H9 (cell line): ENCODE measurements at regions not wholly inside any gene's neighbourhood (a gene's known extent, or its start where the extent isn't known, plus 50 kb on each side); places are given as distances from the start of the nearest gene placed in this dataset.

ENCODE experiments used
- DNase-seq: peaks from one replicate; pipeline ENCODE4 v3.0.0-alpha.2; 2017
- H2AFZ ChIP-seq: one replicate; pipeline ENCODE4 v1.6.1; 2013; ENCODE audit warnings: mild to moderate bottlenecking, low read length, control low read depth, moderate library complexity
- H2AK5ac ChIP-seq: 2 replicates; pipeline ENCODE4 v1.6.1; 2013; ENCODE audit warnings: low read length, control low read depth, mixed read lengths; ENCODE audit not compliant: insufficient read length
- H2BK120ac ChIP-seq: one replicate; pipeline ENCODE4 v1.6.1; 2013; ENCODE audit warnings: low read depth, mild to moderate bottlenecking, low read length, control low read depth, inconsistent platforms; ENCODE audit not compliant: poor library complexity, severe bottlenecking
- H2BK12ac ChIP-seq: 2 replicates; pipeline ENCODE4 v1.6.1; 2013; ENCODE audit warnings: low read length, control low read depth, mixed read lengths, low read depth; ENCODE audit not compliant: insufficient read length
- H2BK15ac ChIP-seq: 2 replicates; pipeline ENCODE4 v1.6.1; 2013; ENCODE audit warnings: low read depth, low read length, control low read depth
- H2BK20ac ChIP-seq: one replicate; pipeline ENCODE4 v1.6.1; 2013; ENCODE audit warnings: low read depth, mild to moderate bottlenecking, low read length, control low read depth, inconsistent platforms; ENCODE audit not compliant: poor library complexity, severe bottlenecking
- H2BK5ac ChIP-seq: 2 replicates; pipeline ENCODE4 v1.6.1; 2013; ENCODE audit warnings: low read length, control low read depth, mixed read lengths; ENCODE audit not compliant: insufficient read length
- H3K14ac ChIP-seq: 2 replicates; pipeline ENCODE4 v1.6.1; 2013; ENCODE audit warnings: low read length, control low read depth; ENCODE audit not compliant: insufficient read depth
- H3K18ac ChIP-seq: 2 replicates; pipeline ENCODE4 v1.6.1; 2013; ENCODE audit warnings: low read depth, mild to moderate bottlenecking, mixed read lengths, low read length, control low read depth; ENCODE audit not compliant: insufficient read length
- H3K23ac ChIP-seq: 2 replicates; pipeline ENCODE4 v1.6.1; 2013; ENCODE audit warnings: low read length, control low read depth, mixed read lengths, low read depth; ENCODE audit not compliant: insufficient read length
- H3K23me2 ChIP-seq: 2 replicates; pipeline ENCODE4 v1.6.1; 2013; ENCODE audit warnings: low read depth, mild to moderate bottlenecking, mixed read lengths, low read length, control low read depth; ENCODE audit not compliant: insufficient read length, poor library complexity, severe bottlenecking
- H3K27ac ChIP-seq: 2 replicates; pipeline ENCODE4 v1.5.1; 2013; ENCODE audit warnings: low read length, control low read depth, mixed read lengths, low read depth; ENCODE audit not compliant: insufficient read length
- H3K27me3 ChIP-seq: 2 replicates; pipeline ENCODE4 v1.6.1; 2013; ENCODE audit warnings: low read length, control low read depth, inconsistent platforms; ENCODE audit not compliant: insufficient read depth
- H3K4ac ChIP-seq: 2 replicates; pipeline ENCODE4 v1.6.1; 2013; ENCODE audit warnings: low read depth, mild to moderate bottlenecking, control low read depth, inconsistent platforms, low read length, moderate library complexity
- H3K4me1 ChIP-seq: 2 replicates; pipeline ENCODE4 v1.6.1; 2013; ENCODE audit warnings: low read length, control low read depth, inconsistent platforms; ENCODE audit not compliant: insufficient read depth
- H3K4me2 ChIP-seq: 2 replicates; pipeline ENCODE4 v1.6.1; 2013; ENCODE audit warnings: low read length, control low read depth, mixed read lengths; ENCODE audit not compliant: insufficient read length, insufficient read depth
- H3K56ac ChIP-seq: 2 replicates; pipeline ENCODE4 v1.6.1; 2013; ENCODE audit warnings: low read depth, mild to moderate bottlenecking, mixed read lengths, low read length, control low read depth; ENCODE audit not compliant: insufficient read length
- H3K79me1 ChIP-seq: 2 replicates; pipeline ENCODE4 v1.6.1; 2013; ENCODE audit warnings: low read depth, mild to moderate bottlenecking, moderate library complexity, low read length, control low read depth, inconsistent platforms; ENCODE audit not compliant: insufficient read depth, poor library complexity, severe bottlenecking
- H3K79me2 ChIP-seq: 2 replicates; pipeline ENCODE4 v1.6.1; 2013; ENCODE audit warnings: low read length, control low read depth, inconsistent platforms; ENCODE audit not compliant: insufficient read depth
- H3K9ac ChIP-seq: 2 replicates; pipeline ENCODE4 v1.6.1; 2013; ENCODE audit warnings: low read length, control low read depth, mixed read lengths; ENCODE audit not compliant: insufficient read length; ENCODE audit errors: extremely low read depth
- H3K9me3 ChIP-seq: one replicate; pipeline ENCODE4 v1.6.1; 2013; ENCODE audit warnings: low read depth, low read length, inconsistent platforms; ENCODE audit not compliant: control insufficient read depth
- H3T11ph ChIP-seq: one replicate; pipeline ENCODE4 v1.6.1; 2013; ENCODE audit warnings: mild to moderate bottlenecking, low read length, control low read depth, inconsistent platforms
- H4K20me1 ChIP-seq: one replicate; pipeline ENCODE4 v1.6.1; 2013; ENCODE audit not compliant: control insufficient read depth, insufficient read length, insufficient read depth
- H4K5ac ChIP-seq: 2 replicates; pipeline ENCODE4 v1.6.1; 2013; ENCODE audit warnings: low read depth, mild to moderate bottlenecking, mixed read lengths, low read length, control low read depth; ENCODE audit not compliant: insufficient read length
- H4K8ac ChIP-seq: replicated peaks from 2 replicates; pipeline ENCODE4 v1.6.1; 2013; ENCODE audit warnings: low read length, control low read depth, mixed read lengths, low read depth; ENCODE audit not compliant: insufficient read length
- H4K91ac ChIP-seq: 2 replicates; pipeline ENCODE4 v1.6.1; 2013; ENCODE audit warnings: low read depth, mild to moderate bottlenecking, moderate library complexity, mixed read lengths, low read length, control low read depth; ENCODE audit not compliant: insufficient read length
- H3K27ac Mint-ChIP-seq, 3 experiments: 2 replicates in 2 of 3; 3 replicates in 1 of 3; pipeline ENCODE4 v1.8.0; 2020 to 2021; ENCODE audit warnings: mixed read lengths in 3 of 3, mild to moderate bottlenecking in 1 of 3, moderate library complexity in 1 of 3
- H3K27me3 Mint-ChIP-seq: 2 replicates; pipeline ENCODE4 v1.8.0; 2021; ENCODE audit warnings: low read depth, mild to moderate bottlenecking, moderate library complexity, mixed read lengths
- H3K36me3 Mint-ChIP-seq, 3 experiments: 2 replicates in 2 of 3; 3 replicates in 1 of 3; pipeline ENCODE4 v1.8.0; 2020 to 2021; ENCODE audit warnings: low read depth in 3 of 3, mixed read lengths in 3 of 3; ENCODE audit not compliant: insufficient read depth in 1 of 3
- H3K4me1 Mint-ChIP-seq, 2 experiments: 2 replicates each; pipeline ENCODE4 v1.8.0; 2020; ENCODE audit warnings: mixed read lengths in 2 of 2
- H3K4me3 Mint-ChIP-seq, 2 experiments: 2 replicates in 1 of 2; 3 replicates in 1 of 2; pipeline ENCODE4 v1.8.0; 2020 to 2021; ENCODE audit warnings: mild to moderate bottlenecking in 2 of 2, mixed read lengths in 2 of 2, moderate library complexity in 1 of 2
- H3K9me3 Mint-ChIP-seq, 2 experiments: 2 replicates in 1 of 2; 3 replicates in 1 of 2; pipeline ENCODE4 v1.8.0; 2020; ENCODE audit warnings: mild to moderate bottlenecking in 2 of 2, mixed read lengths in 2 of 2, moderate library complexity in 1 of 2
- WGBS: extraction: QIAGEN DNeasy Blood & Tissue Kit; methylation state at CpG from one replicate; pipeline ENCODE4 v1.1.7; 2013; ENCODE audit warnings: missing lambda C conversion rate, low lambda C conversion rate, mixed read lengths; ENCODE audit not compliant: insufficient read length; ENCODE audit errors: extremely low coverage; 5-methylcytosine and 5-hydroxymethylcytosine counted together
- TF ChIP-seq, protein P1 (sequence below): fragments of 200-600 bp; sonication (generic); conservative IDR thresholded peaks from 3 replicates; pipeline ENCODE4 v1.8.0; 2021; ENCODE audit warnings: antibody characterized with exemption, mild to moderate bottlenecking

- no peaks in the 10 kb centered on the region for H3K23me2 ChIP-seq
- no peak overlapping the region for H3K4ac ChIP-seq
- H2AFZ ChIP-seq: no peak overlapping the region
- no peak overlapping the region for H2BK5ac ChIP-seq
- no peak overlapping the region for H2BK20ac ChIP-seq
- no peak overlapping the region for H4K5ac ChIP-seq
- no peak overlapping the region for H3T11ph ChIP-seq
- no peak overlapping the region for H3K23ac ChIP-seq
- no peaks in the 10 kb centered on the region for H3K79me2 ChIP-seq
- WGBS: no CpG with 5 or more reads among the region's 2 CpGs
- no peak overlapping the region for H3K27ac ChIP-seq
- H3K9me3 ChIP-seq: no peaks in the 10 kb centered on the region
- no peaks in the 10 kb centered on the region for H3K4me1 Mint-ChIP-seq
- H2BK15ac ChIP-seq: no peak overlapping the region
- H3K4me1 ChIP-seq: no peaks in the 10 kb centered on the region
- H3K9me3 Mint-ChIP-seq: no peaks in the 10 kb centered on the region; a peak in 1 of 5 replicates
- H3K27me3 ChIP-seq: no peaks in the 10 kb centered on the region
- TF ChIP-seq, protein P1, sequence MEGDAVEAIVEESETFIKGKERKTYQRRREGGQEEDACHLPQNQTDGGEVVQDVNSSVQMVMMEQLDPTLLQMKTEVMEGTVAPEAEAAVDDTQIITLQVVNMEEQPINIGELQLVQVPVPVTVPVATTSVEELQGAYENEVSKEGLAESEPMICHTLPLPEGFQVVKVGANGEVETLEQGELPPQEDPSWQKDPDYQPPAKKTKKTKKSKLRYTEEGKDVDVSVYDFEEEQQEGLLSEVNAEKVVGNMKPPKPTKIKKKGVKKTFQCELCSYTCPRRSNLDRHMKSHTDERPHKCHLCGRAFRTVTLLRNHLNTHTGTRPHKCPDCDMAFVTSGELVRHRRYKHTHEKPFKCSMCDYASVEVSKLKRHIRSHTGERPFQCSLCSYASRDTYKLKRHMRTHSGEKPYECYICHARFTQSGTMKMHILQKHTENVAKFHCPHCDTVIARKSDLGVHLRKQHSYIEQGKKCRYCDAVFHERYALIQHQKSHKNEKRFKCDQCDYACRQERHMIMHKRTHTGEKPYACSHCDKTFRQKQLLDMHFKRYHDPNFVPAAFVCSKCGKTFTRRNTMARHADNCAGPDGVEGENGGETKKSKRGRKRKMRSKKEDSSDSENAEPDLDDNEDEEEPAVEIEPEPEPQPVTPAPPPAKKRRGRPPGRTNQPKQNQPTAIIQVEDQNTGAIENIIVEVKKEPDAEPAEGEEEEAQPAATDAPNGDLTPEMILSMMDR: no peak
- H3K18ac ChIP-seq: no peak overlapping the region
- no peak overlapping the region for H3K14ac ChIP-seq
- H3K9ac ChIP-seq: no peak overlapping the region
- no peaks in the 10 kb centered on the region for H3K36me3 Mint-ChIP-seq
- H3K27ac Mint-ChIP-seq: no peak overlapping the region
- H3K4me2 ChIP-seq: no peak overlapping the region
- no peak overlapping the region for H2BK120ac ChIP-seq
- H4K8ac ChIP-seq: no peak overlapping the region
- H3K27me3 Mint-ChIP-seq: no peaks in the 10 kb centered on the region
- no peak overlapping the region for H3K4me3 Mint-ChIP-seq
- H3K79me1 ChIP-seq: no peaks in the 10 kb centered on the region
- DNase-seq: no peak
- H2AK5ac ChIP-seq: no peak overlapping the region
- no peak overlapping the region for H2BK12ac ChIP-seq
- no peak overlapping the region for H4K91ac ChIP-seq
- no peak overlapping the region for H3K56ac ChIP-seq
- H4K20me1 ChIP-seq: no peaks in the 10 kb centered on the region
Measured at GRCh38 chr12:30243426-30243825, 452.2 kb downstream of the IPO8 start.
